CD14-positive monocyte (primary cell): ENCODE measurements at regions not wholly inside any gene's neighbourhood (a gene's known extent, or its start where the extent isn't known, plus 50 kb on each side); places are given as distances from the start of the nearest gene placed in this dataset.

ENCODE experiments used
- DNase-seq, 3 donors: peaks; one replicate each; pipeline ENCODE4 v3.0.0-alpha.2; 2011 to 2022
- H2AFZ ChIP-seq: 2 replicates; pipeline ENCODE4 v1.6.0; 2012; ENCODE audit warnings: mild to moderate bottlenecking, low read depth, low read length, inconsistent platforms; ENCODE audit not compliant: insufficient read depth, poor library complexity, severe bottlenecking
- H3K27ac ChIP-seq, 2 donors: 1 replicate in 1 of 2; 2 replicates in 1 of 2; pipeline ENCODE4 v1.5.1; 2012 to 2013; ENCODE audit warnings: low read length in 2 of 2, control low read depth in 1 of 2, inconsistent platforms in 1 of 2, low read depth in 1 of 2, mild to moderate bottlenecking in 1 of 2
- H3K27me3 ChIP-seq, 2 donors: one replicate each; pipeline versions ENCODE4 v1.6.0 to v1.6.1; 2011 to 2013; ENCODE audit warnings: low read length in 2 of 2; ENCODE audit not compliant: control insufficient read depth in 2 of 2, insufficient read depth in 2 of 2
- H3K36me3 ChIP-seq, 2 donors: replicated peaks in 1 of 2; 1 replicate in 1 of 2; 2 replicates in 1 of 2; pipeline versions ENCODE4 v1.5.1 to v1.6.1; 2012 to 2013; ENCODE audit warnings: low read length in 2 of 2, control low read depth in 1 of 2, inconsistent platforms in 1 of 2, mild to moderate bottlenecking in 1 of 2; ENCODE audit not compliant: insufficient read depth in 2 of 2, control insufficient read depth in 1 of 2
- H3K4me1 ChIP-seq, 2 donors: 1 replicate in 1 of 2; 2 replicates in 1 of 2; pipeline versions ENCODE4 v1.5.1 to v1.6.1; 2012 to 2013; ENCODE audit warnings: low read length in 2 of 2, control low read depth in 1 of 2, inconsistent platforms in 1 of 2, mild to moderate bottlenecking in 1 of 2, moderate library complexity in 1 of 2; ENCODE audit not compliant: insufficient read depth in 2 of 2, control insufficient read depth in 1 of 2
- H3K4me2 ChIP-seq: replicated peaks from 2 replicates; pipeline ENCODE3; 2012; ENCODE audit warnings: low read length, moderate library complexity, mild to moderate bottlenecking; ENCODE audit not compliant: poor library complexity, severe bottlenecking; ENCODE audit errors: extremely low read depth
- H3K4me3 ChIP-seq, 3 experiments: fragments of 200-600 bp in 1 of 3; sonication (generic) in 1 of 3; replicated peaks in 1 of 3; 1 replicate in 2 of 3; 2 replicates in 1 of 3; pipeline ENCODE4 v1.5.1; 2011 to 2013; ENCODE audit warnings: low read length in 3 of 3, mild to moderate bottlenecking in 3 of 3, control low read depth in 2 of 3, low read depth in 2 of 3, inconsistent platforms in 1 of 3, moderate library complexity in 1 of 3
- H3K79me2 ChIP-seq: 2 replicates; pipeline ENCODE4 v1.6.0; 2012; ENCODE audit warnings: mild to moderate bottlenecking, control low read depth, inconsistent platforms, low read length, moderate library complexity; ENCODE audit not compliant: insufficient read depth
- H3K9ac ChIP-seq: 2 replicates; pipeline ENCODE4 v1.6.0; 2017; ENCODE audit warnings: low read length, mild to moderate bottlenecking; ENCODE audit not compliant: insufficient read depth, poor library complexity, severe bottlenecking
- H3K9me3 ChIP-seq, 2 donors: replicated peaks in 1 of 2; 1 replicate in 1 of 2; 2 replicates in 1 of 2; pipeline versions ENCODE4 v1.5.1 to v1.6.1; 2012 to 2013; ENCODE audit warnings: low read length in 2 of 2, control low read depth in 1 of 2; ENCODE audit not compliant: control insufficient read depth in 1 of 2, insufficient read depth in 1 of 2
- H4K20me1 ChIP-seq: 2 replicates; pipeline ENCODE4 v1.6.0; 2012; ENCODE audit warnings: mild to moderate bottlenecking, low read length, control low read depth, moderate library complexity; ENCODE audit not compliant: insufficient read depth
- H3K27ac Mint-ChIP-seq, 7 donors: one replicate each; pipeline ENCODE4 v1.8.0; 2020; ENCODE audit warnings: mild to moderate bottlenecking in 7 of 7, mixed read lengths in 7 of 7, moderate library complexity in 6 of 7, inconsistent platforms in 2 of 7
- H3K27me3 Mint-ChIP-seq, 3 donors: one replicate each; pipeline ENCODE4 v1.8.0; 2021 to 2022; ENCODE audit warnings: low read depth in 3 of 3, mild to moderate bottlenecking in 3 of 3, mixed read lengths in 3 of 3, moderate library complexity in 3 of 3, inconsistent platforms in 1 of 3
- H3K36me3 Mint-ChIP-seq, 2 donors: one replicate each; pipeline ENCODE4 v1.8.0; 2020; ENCODE audit warnings: mixed read lengths in 2 of 2, inconsistent platforms in 1 of 2, mild to moderate bottlenecking in 1 of 2
- H3K4me1 Mint-ChIP-seq: one replicate; pipeline ENCODE4 v1.8.0; 2020; ENCODE audit warnings: mild to moderate bottlenecking, mixed read lengths
- H3K4me3 Mint-ChIP-seq, 2 donors: one replicate each; pipeline ENCODE4 v1.8.0; 2020; ENCODE audit warnings: mild to moderate bottlenecking in 2 of 2, mixed read lengths in 2 of 2, moderate library complexity in 1 of 2
- H3K9me3 Mint-ChIP-seq, 7 donors: one replicate each; pipeline ENCODE4 v1.8.0; 2020 to 2022; ENCODE audit warnings: mixed read lengths in 7 of 7, mild to moderate bottlenecking in 6 of 7, moderate library complexity in 6 of 7, inconsistent platforms in 2 of 7
- WGBS: methylation state at CpG from one replicate; pipeline ENCODE4 v1.1.5; 2013; ENCODE audit warnings: missing lambda C conversion rate; ENCODE audit not compliant: insufficient coverage; 5-methylcytosine and 5-hydroxymethylcytosine counted together
- intact Hi-C, 2 donors: fragments of 100-400 bp; cut with micrococcal nuclease; formaldehyde crosslinking; loops; one replicate each; pipeline versions ENCODE4 v1.15.0 to v1.15.1; 2023
- TF ChIP-seq, protein P1 (sequence below): fragments of 200-600 bp; IDR thresholded peaks from one replicate; pipeline ENCODE4 v1.8.0; 2022; ENCODE audit warnings: antibody characterized with exemption, mild to moderate bottlenecking

DNA sequence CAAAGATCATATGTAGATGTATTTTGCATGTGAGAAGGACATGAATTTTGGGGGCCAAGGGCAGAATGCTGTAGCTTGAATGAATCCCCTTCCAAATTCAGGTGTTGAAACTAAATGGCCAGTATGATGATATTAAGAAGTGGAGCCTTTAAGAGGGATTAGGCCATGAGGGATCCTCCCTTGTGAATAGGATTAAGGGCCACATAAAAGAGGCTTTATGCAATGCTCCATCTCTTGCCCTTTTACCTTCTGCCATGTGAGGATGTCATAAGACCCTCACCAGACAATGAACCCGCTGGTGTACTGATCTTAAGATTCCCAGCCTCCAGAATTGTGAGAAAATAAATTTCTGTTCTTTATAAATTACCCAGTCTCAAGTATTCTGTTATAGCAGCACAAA is 206.1 kb downstream of the YTHDC2 start:
- Mint-ChIP-seq H3K4me3 (no peak overlapping the region), H3K36me3 (no peaks in the 10 kb centered on the region), H3K27me3 (peaks cover 0 to 4% (median 0%) of the 10 kb centered on the region in 3 donors), H3K27ac (no peak overlapping the region), H3K9me3 (peaks cover 4 to 21% (median 19%) of the 10 kb centered on the region in 7 donors), H3K4me1 (no peaks in the 10 kb centered on the region)
- WGBS: no CpG with 5 or more reads among the region's 1 CpG
- Histone ChIP-seq H3K79me2 (no peaks in the 10 kb centered on the region), H3K27me3 (no peaks in the 10 kb centered on the region), H3K36me3 (no peaks in the 10 kb centered on the region), H3K4me1 (no peaks in the 10 kb centered on the region), H3K4me3 (no peak overlapping the region), H3K4me2 (no peak overlapping the region), H3K27ac (no peak overlapping the region), H3K9me3 (peaks cover 3 to 12% of the 10 kb centered on the region in 2 donors), H3K9ac (no peak overlapping the region), H2AFZ (no peak overlapping the region), H4K20me1 (no peaks in the 10 kb centered on the region)
- DNase-seq: no peak
- intact Hi-C loops: no loop called here
- TF ChIP-seq, protein P1, sequence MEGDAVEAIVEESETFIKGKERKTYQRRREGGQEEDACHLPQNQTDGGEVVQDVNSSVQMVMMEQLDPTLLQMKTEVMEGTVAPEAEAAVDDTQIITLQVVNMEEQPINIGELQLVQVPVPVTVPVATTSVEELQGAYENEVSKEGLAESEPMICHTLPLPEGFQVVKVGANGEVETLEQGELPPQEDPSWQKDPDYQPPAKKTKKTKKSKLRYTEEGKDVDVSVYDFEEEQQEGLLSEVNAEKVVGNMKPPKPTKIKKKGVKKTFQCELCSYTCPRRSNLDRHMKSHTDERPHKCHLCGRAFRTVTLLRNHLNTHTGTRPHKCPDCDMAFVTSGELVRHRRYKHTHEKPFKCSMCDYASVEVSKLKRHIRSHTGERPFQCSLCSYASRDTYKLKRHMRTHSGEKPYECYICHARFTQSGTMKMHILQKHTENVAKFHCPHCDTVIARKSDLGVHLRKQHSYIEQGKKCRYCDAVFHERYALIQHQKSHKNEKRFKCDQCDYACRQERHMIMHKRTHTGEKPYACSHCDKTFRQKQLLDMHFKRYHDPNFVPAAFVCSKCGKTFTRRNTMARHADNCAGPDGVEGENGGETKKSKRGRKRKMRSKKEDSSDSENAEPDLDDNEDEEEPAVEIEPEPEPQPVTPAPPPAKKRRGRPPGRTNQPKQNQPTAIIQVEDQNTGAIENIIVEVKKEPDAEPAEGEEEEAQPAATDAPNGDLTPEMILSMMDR: no peak

DNA sequence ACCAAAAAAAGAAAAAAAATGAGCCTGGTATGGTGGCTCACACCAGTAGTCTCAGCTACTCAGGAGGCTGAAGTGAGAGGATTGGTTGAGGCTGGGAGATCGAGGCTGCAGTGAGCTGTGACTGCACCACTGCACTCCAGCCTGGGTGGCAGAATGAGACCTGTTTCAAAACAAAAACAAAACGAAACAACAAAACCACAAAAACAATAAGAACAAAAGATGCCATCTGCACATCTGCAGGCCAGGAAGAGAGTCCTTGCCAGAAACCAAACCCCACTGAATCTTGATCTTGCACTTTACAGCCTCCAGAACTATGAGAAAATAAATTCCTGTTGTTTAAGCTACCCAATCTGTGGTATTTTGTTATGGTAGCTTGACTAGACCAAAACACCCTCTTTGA is 207.7 kb downstream of the YTHDC2 start:
- intact Hi-C loops: no loop called here
- no peak overlapping the region for H3K27ac Mint-ChIP-seq
- H3K4me3 ChIP-seq: no peak overlapping the region
- H3K9me3 ChIP-seq: peaks cover 3 to 7% of the 10 kb centered on the region in 2 donors
- no CpG with 5 or more reads among the region's 2 CpGs for WGBS
- H4K20me1 ChIP-seq: no peaks in the 10 kb centered on the region
- no peak overlapping the region for H3K4me2 ChIP-seq
- no peaks in the 10 kb centered on the region for H3K4me1 ChIP-seq
- no peak overlapping the region for H2AFZ ChIP-seq
- H3K27me3 ChIP-seq: no peaks in the 10 kb centered on the region
- peaks cover 4 to 13% (median 9%) of the 10 kb centered on the region in 7 donors for H3K9me3 Mint-ChIP-seq
- no peaks in the 10 kb centered on the region for H3K79me2 ChIP-seq
- no peaks in the 10 kb centered on the region for H3K4me1 Mint-ChIP-seq
- TF ChIP-seq, protein P1: no peak
- no peak overlapping the region for H3K9ac ChIP-seq
- no peaks in the 10 kb centered on the region for H3K36me3 ChIP-seq
- H3K4me3 Mint-ChIP-seq: no peak overlapping the region
- H3K27ac ChIP-seq: no peak overlapping the region
- no peak for DNase-seq
- H3K36me3 Mint-ChIP-seq: no peaks in the 10 kb centered on the region
- H3K27me3 Mint-ChIP-seq: peaks cover 0 to 4% (median 0%) of the 10 kb centered on the region in 3 donors
